OCI-LY1 (cell line): ENCODE measurements at regions not wholly inside any gene's neighbourhood (a gene's known extent, or its start where the extent isn't known, plus 50 kb on each side); places are given as distances from the start of the nearest gene placed in this dataset.

Experiments
- CTCF ChIP-seq: fragments of 200-600 bp; sonication (generic), shearing (Covaris generic); IDR thresholded peaks from 2 replicates; pipeline ENCODE4 v1.5.1; 2017; ENCODE audit warnings: mild to moderate bottlenecking, antibody characterized with exemption, low read length, moderate library complexity, mixed read lengths
- EZH2 ChIP-seq: fragments of 200-600 bp; sonication (generic), shearing (Covaris generic); IDR thresholded peaks from 2 replicates; pipeline ENCODE4 v1.8.0; 2017; ENCODE audit warnings: borderline replicate concordance, mixed run types, mild to moderate bottlenecking, antibody characterized with exemption, low read length, moderate library complexity, mixed read lengths

GRCh38 chr12:38053655-38054464, 262.7 kb upstream of the ALG10B start:
- TF ChIP-seq CTCF (peak; percentile 25; the same call in 1 of the 2 replicates), EZH2 (no peak)
